SU-DHL-6 (cell line): ENCODE measurements at regions not wholly inside any gene's neighbourhood (a gene's known extent, or its start where the extent isn't known, plus 50 kb on each side); places are given as distances from the start of the nearest gene placed in this dataset.

Source experiments
- CTCF ChIP-seq: fragments of 200-600 bp; sonication (generic); IDR thresholded peaks from one replicate; pipeline ENCODE4 v1.5.1; 2017; ENCODE audit warnings: antibody characterized with exemption, mild to moderate bottlenecking, low read length, moderate library complexity; ENCODE audit not compliant: insufficient read depth, poor library complexity, severe bottlenecking
- EZH2phosphoT487 ChIP-seq: fragments of 200-600 bp; sonication (generic), shearing (Covaris generic); conservative IDR thresholded peaks from 2 replicates; pipeline ENCODE4 v1.6.1; 2018; ENCODE audit warnings: mild to moderate bottlenecking, antibody characterized with exemption, low read length, moderate library complexity, mixed read lengths

- TF ChIP-seq CTCF (no peak), EZH2phosphoT487 (no peak)
Observed at GRCh38 chr4:171049380-171049779, 763.8 kb upstream of the GALNTL6 start.
